Esophagus squamous epithelium (tissue), 4 donors: ENCODE measurements at regions not wholly inside any gene's neighbourhood (a gene's known extent, or its start where the extent isn't known, plus 50 kb on each side); places are given as distances from the start of the nearest gene placed in this dataset.

Source experiments
- CTCF ChIP-seq, 6 experiments: fragments of 450-650 bp in 4 of 6; fragments of 200-600 bp in 2 of 6; sonication (generic) in 2 of 6; IDR thresholded peaks; one replicate each; pipeline ENCODE4 v1.5.1; 2016 to 2019; ENCODE audit warnings: antibody characterized with exemption in 6 of 6, mild to moderate bottlenecking in 4 of 6, moderate library complexity in 4 of 6
- POLR2A ChIP-seq, 4 donors: fragments of 450-650 bp; IDR thresholded peaks; one replicate each; pipeline ENCODE4 v1.6.1; 2017; ENCODE audit warnings: antibody characterized with exemption in 4 of 4, mild to moderate bottlenecking in 4 of 4, moderate library complexity in 3 of 4

- TF ChIP-seq POLR2A (IDR thresholded peaks at IDR 0.05) (no peak), CTCF (IDR thresholded peaks at IDR 0.05) (no peak)
Measured at GRCh38 chr7:70935311-70935710, 196.6 kb upstream of the GALNT17 start.
